SU-DHL-6 (cell line): ENCODE measurements at regions not wholly inside any gene's neighbourhood (a gene's known extent, or its start where the extent isn't known, plus 50 kb on each side); places are given as distances from the start of the nearest gene placed in this dataset.
"Not testable (repeated sequence)": the region's sequence is repeated elsewhere in the genome, so short reads cannot be mapped to it uniquely, and the experiment has no call there.

ENCODE experiments used
- H2AFZ ChIP-seq: fragments of 200-600 bp; sonication (generic); 2 replicates; pipeline ENCODE4 v1.6.1; 2014; ENCODE audit warnings: low read depth, mild to moderate bottlenecking, moderate library complexity, mixed read lengths, antibody characterized with exemption, low read length; ENCODE audit not compliant: severe bottlenecking
- H3F3A ChIP-seq: fragments of 200-600 bp; shearing (Covaris generic); 2 replicates; pipeline ENCODE4 v1.6.0; 2016; ENCODE audit warnings: antibody characterized with exemption, mild to moderate bottlenecking; ENCODE audit not compliant: insufficient read depth
- H3K27ac ChIP-seq: fragments of 200-600 bp; sonication (generic); 2 replicates; pipeline ENCODE4 v1.5.1; 2016; ENCODE audit warnings: low read depth, mild to moderate bottlenecking, low read length, moderate library complexity, mixed read lengths
- H3K27me3 ChIP-seq: fragments of 200-600 bp; sonication (generic), shearing (Covaris generic); 2 replicates; pipeline ENCODE4 v1.6.0; 2014; ENCODE audit warnings: mild to moderate bottlenecking, low read length
- H3K36me3 ChIP-seq: fragments of 200-600 bp; sonication (generic); 2 replicates; pipeline ENCODE4 v1.6.1; 2014; ENCODE audit warnings: mild to moderate bottlenecking, low read length, mixed read lengths
- H3K4me2 ChIP-seq: fragments of 300-600, 200-600 bp; shearing (Covaris generic), sonication (generic); 2 replicates; pipeline ENCODE4 v1.6.0; 2014; ENCODE audit warnings: low read length, low read depth, mild to moderate bottlenecking; ENCODE audit not compliant: poor library complexity, severe bottlenecking
- H3K4me3 ChIP-seq: fragments of 200-600 bp; sonication (generic); 2 replicates; pipeline ENCODE4 v1.5.1; 2014; ENCODE audit warnings: antibody characterized with exemption, low read length, mild to moderate bottlenecking, mixed read lengths; ENCODE audit not compliant: insufficient read depth, poor library complexity, severe bottlenecking
- H3K79me2 ChIP-seq: fragments of 200-600 bp; sonication (generic); 2 replicates; pipeline ENCODE4 v1.6.1; 2014; ENCODE audit warnings: mild to moderate bottlenecking, low read length, moderate library complexity; ENCODE audit not compliant: insufficient read depth
- H3K9ac ChIP-seq: fragments of 200-600 bp; sonication (generic); 2 replicates; pipeline ENCODE4 v1.7.0; 2014; ENCODE audit warnings: mild to moderate bottlenecking, low read length
- H3K9me2 ChIP-seq: fragments of 200-600 bp; sonication (generic); replicated peaks from 2 replicates; pipeline ENCODE4 v1.6.1; 2014; ENCODE audit warnings: low read length; ENCODE audit not compliant: insufficient read depth
- H3K9me3 ChIP-seq: fragments of 200-600 bp; sonication (generic); 2 replicates; pipeline ENCODE4 v1.6.1; 2014; ENCODE audit warnings: low read length, mixed read lengths; ENCODE audit not compliant: insufficient read depth
- H4K20me1 ChIP-seq: fragments of 200-600 bp; sonication (generic); 2 replicates; pipeline ENCODE4 v1.6.1; 2014; ENCODE audit warnings: low read depth, mild to moderate bottlenecking, antibody characterized with exemption, low read length, moderate library complexity, mixed read lengths
- EZH2phosphoT487 ChIP-seq: fragments of 200-600 bp; sonication (generic), shearing (Covaris generic); conservative IDR thresholded peaks from 2 replicates; pipeline ENCODE4 v1.6.1; 2018; ENCODE audit warnings: mild to moderate bottlenecking, antibody characterized with exemption, low read length, moderate library complexity, mixed read lengths
- TF ChIP-seq, protein P1 (sequence below): fragments of 200-600 bp; sonication (generic); IDR thresholded peaks from one replicate; pipeline ENCODE4 v1.5.1; 2017; ENCODE audit warnings: antibody characterized with exemption, mild to moderate bottlenecking, low read length, moderate library complexity; ENCODE audit not compliant: insufficient read depth, poor library complexity, severe bottlenecking

DNA sequence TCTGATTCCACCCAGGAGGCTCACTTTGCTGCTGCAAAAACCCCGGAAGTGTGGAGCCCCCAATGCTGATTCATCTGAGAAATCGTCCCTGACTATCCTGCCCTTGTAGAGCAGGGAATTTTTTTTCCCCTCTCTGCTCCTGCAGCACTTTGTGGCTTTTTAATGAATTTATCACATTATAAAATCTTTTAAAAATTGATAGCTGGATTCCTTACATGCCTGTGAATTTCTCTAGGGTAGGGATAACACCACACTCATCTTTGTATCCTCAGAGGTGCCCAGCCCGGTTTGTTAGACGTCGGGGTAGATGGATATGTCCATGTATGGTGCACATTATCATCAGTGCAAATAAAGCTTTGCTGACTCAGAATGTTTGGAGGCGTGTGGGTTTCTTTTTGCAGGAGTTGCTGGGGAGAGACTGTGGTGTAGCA is 185.7 kb downstream of the STK31 start:
- H3K27me3 ChIP-seq: no peaks in the 10 kb centered on the region

DNA sequence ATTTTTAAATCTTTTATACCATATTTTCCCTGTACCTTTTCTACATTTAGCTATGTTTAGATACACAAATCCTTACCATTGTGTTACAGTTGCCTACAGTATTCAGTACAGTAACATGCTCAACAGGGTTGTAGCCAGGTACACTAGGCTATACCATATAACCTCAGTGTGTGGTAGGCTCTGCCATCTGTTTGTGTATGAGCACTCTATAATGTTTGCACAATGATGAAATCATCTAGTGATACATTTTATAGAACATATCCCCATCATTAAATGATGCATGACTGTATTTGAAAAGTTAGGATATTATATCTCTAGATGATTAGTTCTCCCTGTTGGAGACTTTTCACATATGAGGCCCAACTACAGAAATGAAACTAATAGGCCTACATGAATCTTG is 188.6 kb downstream of the STK31 start:
- Histone ChIP-seq H4K20me1 (no peaks in the 10 kb centered on the region), H3K9ac (no peak overlapping the region), H3K4me2 (no peak overlapping the region), H2AFZ (no peak overlapping the region), H3K4me3 (no peak overlapping the region), H3K9me3 (no peaks in the 10 kb centered on the region), H3K9me2 (no peaks in the 10 kb centered on the region), H3K27me3 (no peaks in the 10 kb centered on the region), H3K36me3 (no peaks in the 10 kb centered on the region), H3K79me2 (no peaks in the 10 kb centered on the region), H3F3A (no peaks in the 10 kb centered on the region), H3K27ac (no peak overlapping the region)
- TF ChIP-seq EZH2phosphoT487: no peak
- TF ChIP-seq, protein P1, sequence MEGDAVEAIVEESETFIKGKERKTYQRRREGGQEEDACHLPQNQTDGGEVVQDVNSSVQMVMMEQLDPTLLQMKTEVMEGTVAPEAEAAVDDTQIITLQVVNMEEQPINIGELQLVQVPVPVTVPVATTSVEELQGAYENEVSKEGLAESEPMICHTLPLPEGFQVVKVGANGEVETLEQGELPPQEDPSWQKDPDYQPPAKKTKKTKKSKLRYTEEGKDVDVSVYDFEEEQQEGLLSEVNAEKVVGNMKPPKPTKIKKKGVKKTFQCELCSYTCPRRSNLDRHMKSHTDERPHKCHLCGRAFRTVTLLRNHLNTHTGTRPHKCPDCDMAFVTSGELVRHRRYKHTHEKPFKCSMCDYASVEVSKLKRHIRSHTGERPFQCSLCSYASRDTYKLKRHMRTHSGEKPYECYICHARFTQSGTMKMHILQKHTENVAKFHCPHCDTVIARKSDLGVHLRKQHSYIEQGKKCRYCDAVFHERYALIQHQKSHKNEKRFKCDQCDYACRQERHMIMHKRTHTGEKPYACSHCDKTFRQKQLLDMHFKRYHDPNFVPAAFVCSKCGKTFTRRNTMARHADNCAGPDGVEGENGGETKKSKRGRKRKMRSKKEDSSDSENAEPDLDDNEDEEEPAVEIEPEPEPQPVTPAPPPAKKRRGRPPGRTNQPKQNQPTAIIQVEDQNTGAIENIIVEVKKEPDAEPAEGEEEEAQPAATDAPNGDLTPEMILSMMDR: no peak

More for the DNA sequence above, 185.7 kb downstream of the STK31 start:
- Histone ChIP-seq H4K20me1 (no peaks in the 10 kb centered on the region), H3K9ac (no peak overlapping the region), H2AFZ (no peak overlapping the region), H3K36me3 (no peaks in the 10 kb centered on the region), H3K9me2 (no peaks in the 10 kb centered on the region), H3K4me3 (no peak overlapping the region), H3K79me2 (no peaks in the 10 kb centered on the region), H3K4me2 (no peak overlapping the region), H3K9me3 (no peaks in the 10 kb centered on the region), H3K27ac (no peak overlapping the region), H3F3A (no peaks in the 10 kb centered on the region)
- no peak for TF ChIP-seq EZH2phosphoT487
- TF ChIP-seq, protein P1: no peak

DNA sequence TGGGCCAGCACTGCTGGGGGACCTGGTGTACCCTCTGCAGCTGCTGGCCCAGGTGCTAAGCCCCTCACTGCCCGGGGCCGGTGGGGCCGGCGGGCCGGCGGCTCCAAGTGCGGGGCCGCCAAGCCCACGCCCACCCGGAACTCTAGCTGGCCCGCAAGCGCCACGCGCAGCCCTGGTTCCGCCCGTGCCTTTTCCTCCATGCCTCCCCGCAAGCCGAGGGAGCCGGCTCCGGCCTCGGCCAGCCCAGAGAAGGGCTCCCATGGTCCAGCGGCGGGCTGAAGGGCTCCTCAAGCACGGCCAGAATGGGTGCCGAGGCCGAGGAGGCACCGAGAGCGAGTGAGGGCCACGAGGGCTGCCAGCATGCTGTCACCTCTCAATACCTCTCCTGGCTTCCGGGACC is 194.9 kb downstream of the STK31 start:
- H3F3A ChIP-seq, H3K9ac ChIP-seq, H3K27ac ChIP-seq, H2AFZ ChIP-seq, H3K9me3 ChIP-seq, H3K36me3 ChIP-seq, H3K79me2 ChIP-seq, H3K9me2 ChIP-seq, H3K4me3 ChIP-seq, H4K20me1 ChIP-seq, H3K27me3 ChIP-seq, H3K4me2 ChIP-seq: not testable (repeated sequence)

DNA sequence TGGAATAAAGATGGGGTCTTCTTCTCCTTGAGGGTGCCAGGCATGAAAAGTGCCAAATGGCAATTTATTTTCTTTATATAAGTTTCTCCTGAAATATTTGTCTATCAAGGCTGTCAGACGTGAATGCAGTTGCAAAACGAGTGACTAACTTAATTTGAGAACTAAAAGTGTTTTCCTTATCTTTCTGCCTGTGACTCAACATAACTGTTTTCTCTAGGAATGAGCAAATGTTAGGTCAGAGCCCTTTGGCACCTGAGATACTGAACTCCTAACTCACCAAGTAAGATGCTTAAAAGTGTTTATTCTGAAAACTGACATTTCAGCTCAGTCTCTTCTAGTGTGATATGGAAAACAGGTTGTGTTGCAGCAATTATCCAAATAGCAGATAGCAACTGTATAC is 197.0 kb downstream of the STK31 start:
- Histone ChIP-seq H3F3A (no peaks in the 10 kb centered on the region), H3K27ac (no peak overlapping the region), H3K36me3 (no peaks in the 10 kb centered on the region), H3K4me3 (no peak overlapping the region), H3K79me2 (no peaks in the 10 kb centered on the region), H3K9me3 (no peaks in the 10 kb centered on the region), H4K20me1 (no peaks in the 10 kb centered on the region), H3K9me2 (no peaks in the 10 kb centered on the region), H3K4me2 (no peak overlapping the region), H3K27me3 (no peaks in the 10 kb centered on the region), H3K9ac (no peak overlapping the region), H2AFZ (no peak overlapping the region)
- no peak for TF ChIP-seq EZH2phosphoT487
- TF ChIP-seq, protein P1: no peak
